GM10266 (cell line): ENCODE measurements at regions not wholly inside any gene's neighbourhood (a gene's known extent, or its start where the extent isn't known, plus 50 kb on each side); places are given as distances from the start of the nearest gene placed in this dataset.
"Not testable (repeated sequence)": the region's sequence is repeated elsewhere in the genome, so short reads cannot be mapped to it uniquely, and the experiment has no call there.

ENCODE experiments used
- DNase-seq: peaks from one replicate; pipeline ENCODE4 v3.0.0; 2012; ENCODE audit errors: extremely low spot score
- CTCF ChIP-seq: IDR thresholded peaks from 2 replicates; pipeline ENCODE4 v1.5.1; 2012; ENCODE audit warnings: mild to moderate bottlenecking, low read depth; ENCODE audit not compliant: control insufficient read depth, insufficient read depth; ENCODE audit errors: missing control alignments

DNA sequence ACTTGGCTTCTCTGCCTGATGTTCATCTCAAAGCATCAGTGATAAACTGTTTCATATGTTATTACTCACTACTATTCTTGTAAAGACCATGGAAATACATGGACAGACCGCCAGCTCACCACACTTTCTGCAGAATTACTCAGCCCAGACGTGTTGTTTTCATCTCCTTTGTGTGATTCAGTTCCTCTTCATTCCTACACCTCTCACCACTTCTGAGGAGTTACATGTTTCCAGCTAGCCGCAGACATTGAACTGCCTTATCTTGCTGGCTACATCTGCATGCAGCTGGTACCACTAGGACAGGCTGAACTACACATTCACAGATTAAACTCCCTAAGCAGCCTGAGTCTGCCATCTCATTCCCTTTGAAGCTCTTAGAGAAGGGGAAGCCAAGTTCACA is 443.2 kb upstream of the FGF16 start:
- TF ChIP-seq CTCF = no peak
- no peak for DNase-seq

DNA sequence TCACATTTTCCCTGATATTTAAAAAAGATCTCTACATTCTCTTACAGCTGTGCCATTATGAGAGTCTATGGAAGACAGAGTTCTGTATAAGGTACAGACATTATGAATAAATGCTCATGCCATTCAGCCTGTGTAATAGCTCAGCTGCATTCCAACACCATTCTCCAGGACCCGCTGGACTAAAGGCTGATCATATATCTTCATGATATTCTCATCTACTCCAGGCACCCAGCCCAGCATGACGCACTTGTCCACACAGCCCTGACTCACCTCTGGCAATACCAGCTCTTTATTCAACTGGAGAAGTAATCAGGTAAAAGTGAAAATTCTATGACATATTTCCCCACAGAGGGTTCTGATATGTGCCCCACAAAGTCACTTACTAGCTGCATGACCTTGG is 437.5 kb upstream of the FGF16 start:
- TF ChIP-seq CTCF = no peak
- DNase-seq = no peak

DNA sequence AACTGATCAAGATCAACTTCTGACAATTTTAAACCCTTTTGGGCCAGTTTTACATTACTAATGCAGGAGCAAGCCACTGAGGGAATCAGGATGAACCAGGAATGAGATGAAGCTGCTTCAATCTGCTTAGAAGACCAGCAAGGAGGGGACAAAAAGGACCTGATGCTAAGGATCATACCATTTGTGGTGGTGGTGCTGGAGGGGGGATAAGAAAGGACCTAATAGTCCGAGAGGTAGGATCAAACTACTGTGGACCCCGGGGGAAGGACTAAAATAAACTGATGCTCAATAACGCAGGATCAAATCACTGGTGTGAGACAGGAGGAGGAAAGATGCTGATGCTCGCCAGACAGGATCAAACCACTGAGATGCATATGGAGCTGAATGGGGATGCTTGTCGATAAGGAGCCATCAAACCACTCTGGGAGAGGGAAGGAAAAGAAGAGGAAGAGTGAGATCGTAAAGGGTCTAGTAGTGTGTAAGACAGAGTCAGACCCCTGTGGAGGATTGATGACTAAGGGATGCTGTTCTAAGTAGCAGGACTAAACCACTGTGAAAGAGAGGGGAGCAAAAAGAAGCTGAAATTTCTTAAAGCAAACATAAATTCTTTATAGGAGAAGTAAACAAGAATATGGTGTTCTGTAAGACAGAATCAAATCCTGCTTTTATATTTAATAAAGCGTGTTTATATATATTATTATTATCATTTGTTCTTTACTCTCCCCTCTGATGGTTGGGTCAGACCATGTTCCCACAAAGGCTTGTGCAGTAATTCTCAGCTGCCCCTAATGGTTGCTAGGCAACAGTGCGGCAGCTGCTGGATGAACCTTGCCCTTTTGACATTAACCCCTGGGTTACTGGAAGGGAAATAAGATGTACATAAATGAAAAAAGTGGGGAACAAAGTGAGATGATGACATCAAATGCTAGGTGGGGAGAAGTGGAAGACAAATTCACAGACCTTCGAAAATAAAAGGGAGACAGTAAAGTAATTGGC is 432.5 kb upstream of the FGF16 start:
- no peak for TF ChIP-seq CTCF
- no peak for DNase-seq

DNA sequence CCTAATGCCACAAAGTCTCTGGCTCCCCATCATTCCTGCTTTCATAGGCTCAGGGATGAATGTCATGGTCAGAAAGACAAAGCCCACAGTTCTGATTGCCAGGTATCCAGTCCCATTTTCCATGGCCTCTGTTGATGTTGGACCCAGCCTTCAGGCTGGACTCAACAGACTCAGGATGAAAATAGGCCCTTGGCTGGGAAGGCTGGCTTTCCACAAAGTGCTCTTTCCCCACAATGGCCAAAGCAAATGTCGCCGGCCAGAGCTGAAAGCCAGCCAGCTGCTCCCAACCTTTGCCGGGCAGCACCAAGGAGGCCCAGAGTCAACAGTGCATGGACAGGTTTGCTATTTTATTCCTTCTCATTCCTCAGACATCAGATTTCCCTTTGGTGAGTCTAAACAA is 430.1 kb upstream of the FGF16 start:
- DNase-seq = no peak
- no peak for TF ChIP-seq CTCF

DNA sequence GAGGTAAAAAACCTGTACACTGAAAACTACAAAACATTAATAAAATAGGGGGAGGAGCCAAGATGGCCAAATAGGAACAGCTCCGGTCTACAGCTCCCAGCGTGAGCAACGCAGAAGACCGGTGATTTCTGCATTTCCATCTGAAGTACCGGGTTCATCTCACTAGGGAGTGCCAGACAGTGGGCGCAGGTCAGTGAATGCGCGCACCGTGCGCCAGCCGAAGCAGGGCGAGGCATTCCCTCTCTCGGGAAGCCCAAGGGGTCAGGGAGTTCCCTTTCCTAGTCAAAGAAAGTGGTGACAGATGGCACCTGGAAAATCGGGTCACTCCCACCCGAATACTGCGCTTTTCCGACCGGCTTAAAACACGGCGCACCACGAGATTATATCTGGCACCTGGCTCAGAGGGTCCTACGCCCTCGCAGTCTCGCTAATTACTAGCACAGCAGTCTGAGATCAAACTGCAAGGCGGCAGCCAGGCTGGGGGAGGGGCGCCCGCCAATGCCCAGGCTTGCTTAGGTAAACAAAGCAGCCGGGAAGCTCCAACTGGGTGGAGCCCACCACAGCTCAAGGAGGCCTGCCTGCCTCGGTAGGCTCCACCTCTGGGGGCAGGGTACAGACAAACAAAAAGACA is 400.9 kb upstream of the FGF16 start:
- not testable (repeated sequence) for DNase-seq

DNA sequence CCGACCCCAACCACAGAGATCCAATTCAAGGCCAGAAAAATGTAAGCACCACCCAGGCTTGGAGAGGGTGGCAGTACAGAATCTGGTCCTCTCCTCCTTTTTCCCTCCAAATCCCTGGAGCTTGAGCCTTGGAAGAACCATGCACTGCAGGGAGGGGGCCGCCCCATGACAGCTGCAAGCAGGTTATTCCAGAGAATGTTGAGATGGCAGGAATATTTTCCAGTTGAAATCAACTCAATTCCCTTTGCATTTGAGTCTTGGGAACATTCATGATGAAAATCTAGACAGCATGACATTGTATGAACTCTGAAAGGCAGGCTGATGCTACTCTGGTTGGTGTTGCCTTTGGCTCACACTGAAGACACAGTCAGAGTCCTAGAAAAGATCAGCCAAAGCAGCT is 386.6 kb upstream of the FGF16 start:
- TF ChIP-seq CTCF = no peak
- DNase-seq = no peak

DNA sequence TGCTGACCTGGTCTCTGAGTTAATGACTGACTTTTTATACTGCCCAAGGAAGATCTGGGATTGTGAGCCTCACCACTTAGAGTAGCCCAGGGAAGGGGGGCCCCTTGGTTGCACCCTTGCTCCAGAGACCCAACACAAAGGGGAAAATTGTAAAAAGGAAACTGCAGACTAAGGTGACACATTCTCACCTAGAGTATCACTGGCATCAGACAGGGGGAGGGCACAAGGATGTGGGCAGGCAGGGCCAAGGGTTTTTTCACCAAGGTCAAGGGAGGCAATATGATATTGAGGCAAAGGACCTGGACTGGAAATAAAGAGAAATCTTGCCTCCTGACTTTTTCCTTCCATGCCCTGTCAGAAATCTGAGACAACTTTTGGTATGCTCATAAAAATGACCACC is 386.2 kb upstream of the FGF16 start:
- DNase-seq = no peak
- no peak for TF ChIP-seq CTCF
